Neural progenitor cell (in vitro differentiated cells): ENCODE measurements at regions not wholly inside any gene's neighbourhood (a gene's known extent, or its start where the extent isn't known, plus 50 kb on each side); places are given as distances from the start of the nearest gene placed in this dataset.
A peak's percentile ranks its signal among the peaks of the same experiment; 100 is the strongest.

Source experiments
- DNase-seq: peaks from one replicate; pipeline ENCODE4 v3.0.0-alpha.2; 2016; ENCODE audit warnings: low spot score
- H2AFZ ChIP-seq: fragments of 200-600 bp; sonication (generic); replicated peaks from 2 replicates; pipeline ENCODE4 v1.6.1; 2016; ENCODE audit warnings: antibody characterized with exemption
- H3F3A ChIP-seq: fragments of 200-600 bp; sonication (generic); 2 replicates; pipeline ENCODE4 v1.6.1; 2016; ENCODE audit warnings: antibody characterized with exemption, low read depth
- H3K27ac ChIP-seq: fragments of 200-600 bp; sonication (generic); 2 replicates; pipeline ENCODE4 v1.5.1; 2016; ENCODE audit warnings: mild to moderate bottlenecking
- H3K27me3 ChIP-seq: fragments of 200-600 bp; sonication (generic); 2 replicates; pipeline ENCODE4 v1.6.1; 2016; ENCODE audit warnings: mild to moderate bottlenecking, moderate library complexity
- H3K36me3 ChIP-seq: fragments of 200-600 bp; sonication (generic); 2 replicates; pipeline ENCODE4 v1.5.1; 2016
- H3K4me1 ChIP-seq: fragments of 200-600 bp; sonication (generic); 2 replicates; pipeline ENCODE4 v1.6.1; 2016; ENCODE audit warnings: mixed run types
- H3K4me2 ChIP-seq: fragments of 200-600 bp; sonication (generic); 2 replicates; pipeline ENCODE4 v1.6.1; 2016
- H3K4me3 ChIP-seq: fragments of 200-600 bp; sonication (generic); 2 replicates; pipeline ENCODE4 v1.5.1; 2016
- H3K79me2 ChIP-seq: fragments of 200-600 bp; sonication (generic); 2 replicates; pipeline ENCODE4 v1.6.1; 2016; ENCODE audit warnings: low read depth
- H3K9ac ChIP-seq: fragments of 200-600 bp; sonication (generic); 2 replicates; pipeline ENCODE4 v1.6.1; 2016
- H3K9me3 ChIP-seq: fragments of 200-600 bp; sonication (generic); 2 replicates; pipeline ENCODE4 v1.5.1; 2016; ENCODE audit warnings: low read depth
- H4K20me1 ChIP-seq: fragments of 200-600 bp; sonication (generic); 2 replicates; pipeline ENCODE4 v1.6.1; 2016; ENCODE audit warnings: low read depth
- H3K27ac Mint-ChIP-seq: 3 replicates; pipeline ENCODE4 v1.8.0; 2021; ENCODE audit warnings: mixed read lengths
- H3K27me3 Mint-ChIP-seq: 2 replicates; pipeline ENCODE4 v1.8.0; 2022; ENCODE audit warnings: low read depth, mild to moderate bottlenecking, inconsistent platforms, moderate library complexity, mixed read lengths; ENCODE audit not compliant: insufficient read depth
- H3K36me3 Mint-ChIP-seq: 3 replicates; pipeline ENCODE4 v1.8.0; 2021; ENCODE audit warnings: mixed read lengths
- H3K4me1 Mint-ChIP-seq: 3 replicates; pipeline ENCODE4 v1.8.0; 2021; ENCODE audit warnings: mixed read lengths
- H3K4me3 Mint-ChIP-seq: 3 replicates; pipeline ENCODE4 v1.8.0; 2021; ENCODE audit warnings: mild to moderate bottlenecking, moderate library complexity, mixed read lengths
- H3K9me3 Mint-ChIP-seq: 3 replicates; pipeline ENCODE4 v1.8.0; 2020; ENCODE audit warnings: mixed read lengths
- EZH2 ChIP-seq: fragments of 200-600 bp; sonication (generic); IDR thresholded peaks from 2 replicates; pipeline ENCODE4 v1.6.1; 2017; ENCODE audit warnings: antibody characterized with exemption, mild to moderate bottlenecking, moderate library complexity
- EZH2phosphoT487 ChIP-seq: fragments of 200-600 bp; sonication (generic); IDR thresholded peaks from 2 replicates; pipeline ENCODE4 v1.6.1; 2017; ENCODE audit warnings: antibody characterized with exemption
- TF ChIP-seq, protein P1 (sequence below): fragments of 200-600 bp; sonication (generic); IDR thresholded peaks from 2 replicates; pipeline ENCODE4 v1.5.1; 2017; ENCODE audit warnings: antibody characterized with exemption, mild to moderate bottlenecking

GRCh38 chr11:16474659-16475058 is 118.3 kb upstream of the SOX6 start:
- Mint-ChIP-seq H3K27ac (no peak overlapping the region), H3K27me3 (no peaks in the 10 kb centered on the region), H3K4me1 (peaks cover 18% of the 10 kb centered on the region), H3K9me3 (no peaks in the 10 kb centered on the region), H3K4me3 (no peak overlapping the region), H3K36me3 (peaks cover 9% of the 10 kb centered on the region)
- Histone ChIP-seq H3K27me3 (no peaks in the 10 kb centered on the region), H3K9ac (no peak overlapping the region), H3K36me3 (no peaks in the 10 kb centered on the region), H3K79me2 (no peaks in the 10 kb centered on the region), H3K4me2 (no peak overlapping the region), H3K4me1 (peaks cover 14% of the 10 kb centered on the region), H2AFZ (no peak overlapping the region), H3K9me3 (no peaks in the 10 kb centered on the region), H3F3A (no peaks in the 10 kb centered on the region), H3K4me3 (no peak overlapping the region), H4K20me1 (no peaks in the 10 kb centered on the region), H3K27ac (no peak overlapping the region)
- no peak for DNase-seq
- TF ChIP-seq EZH2 = no peak
- TF ChIP-seq, protein P1, sequence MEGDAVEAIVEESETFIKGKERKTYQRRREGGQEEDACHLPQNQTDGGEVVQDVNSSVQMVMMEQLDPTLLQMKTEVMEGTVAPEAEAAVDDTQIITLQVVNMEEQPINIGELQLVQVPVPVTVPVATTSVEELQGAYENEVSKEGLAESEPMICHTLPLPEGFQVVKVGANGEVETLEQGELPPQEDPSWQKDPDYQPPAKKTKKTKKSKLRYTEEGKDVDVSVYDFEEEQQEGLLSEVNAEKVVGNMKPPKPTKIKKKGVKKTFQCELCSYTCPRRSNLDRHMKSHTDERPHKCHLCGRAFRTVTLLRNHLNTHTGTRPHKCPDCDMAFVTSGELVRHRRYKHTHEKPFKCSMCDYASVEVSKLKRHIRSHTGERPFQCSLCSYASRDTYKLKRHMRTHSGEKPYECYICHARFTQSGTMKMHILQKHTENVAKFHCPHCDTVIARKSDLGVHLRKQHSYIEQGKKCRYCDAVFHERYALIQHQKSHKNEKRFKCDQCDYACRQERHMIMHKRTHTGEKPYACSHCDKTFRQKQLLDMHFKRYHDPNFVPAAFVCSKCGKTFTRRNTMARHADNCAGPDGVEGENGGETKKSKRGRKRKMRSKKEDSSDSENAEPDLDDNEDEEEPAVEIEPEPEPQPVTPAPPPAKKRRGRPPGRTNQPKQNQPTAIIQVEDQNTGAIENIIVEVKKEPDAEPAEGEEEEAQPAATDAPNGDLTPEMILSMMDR = no peak
- TF ChIP-seq EZH2phosphoT487 = no peak

DNA sequence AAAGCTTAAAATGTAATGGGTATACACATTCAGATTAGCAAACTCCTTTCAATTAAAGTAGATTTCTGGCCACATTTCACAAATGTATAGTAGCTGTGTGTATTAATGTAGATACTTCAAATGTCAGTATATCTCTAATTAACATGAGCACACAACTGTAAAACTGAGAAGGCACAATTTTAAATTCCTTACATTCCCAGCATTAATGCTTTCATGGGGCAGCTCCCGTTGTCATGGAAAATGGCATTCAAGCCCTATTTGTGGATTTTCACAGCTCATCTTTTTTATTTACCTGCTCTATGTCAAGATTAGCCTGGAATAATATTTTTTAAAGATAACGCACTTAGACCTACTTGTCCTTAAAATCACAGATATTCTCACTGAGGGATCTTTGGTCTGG is 113.6 kb upstream of the SOX6 start:
- peak overlapping the region; percentile 12 for H3K27ac Mint-ChIP-seq
- no peak for DNase-seq

DNA sequence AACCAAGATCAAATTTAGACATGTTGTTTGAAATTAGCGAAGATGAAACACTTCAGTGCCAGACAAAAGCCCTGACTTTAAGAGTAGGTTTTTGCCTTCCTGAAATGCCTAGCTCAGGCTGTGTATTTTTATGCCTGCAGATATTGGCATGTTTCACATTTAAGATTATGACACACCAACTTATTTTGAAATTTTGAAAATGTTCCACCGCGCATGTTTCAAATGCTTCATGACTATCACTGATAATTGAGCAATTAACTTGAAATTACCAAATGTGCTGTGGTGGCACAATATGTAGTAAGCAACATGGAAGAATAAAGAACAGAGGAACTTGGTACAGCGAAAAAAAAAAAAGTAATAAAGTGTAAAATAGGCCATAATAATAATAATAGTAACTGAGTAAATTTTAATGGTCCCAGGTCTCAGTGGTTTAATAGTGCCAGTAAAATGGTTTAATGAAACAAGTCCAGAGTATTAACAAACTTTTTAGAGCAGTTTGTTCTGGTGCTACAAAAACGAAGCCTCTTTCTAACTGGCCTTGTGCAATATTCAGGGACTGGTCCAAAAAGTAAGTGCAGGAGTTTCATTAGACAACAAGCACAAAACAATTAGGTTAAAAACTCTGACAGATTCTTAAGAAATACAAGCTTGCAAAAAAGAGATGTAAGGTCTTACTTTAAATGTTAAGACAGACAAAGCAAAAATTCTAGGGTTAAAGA is 112.5 kb upstream of the SOX6 start:
- Histone ChIP-seq H3F3A (no peaks in the 10 kb centered on the region), H3K36me3 (no peaks in the 10 kb centered on the region), H3K4me2 (no peak overlapping the region), H4K20me1 (no peaks in the 10 kb centered on the region), H3K4me1 (peaks cover 21% of the 10 kb centered on the region), H3K27ac (no peak overlapping the region), H2AFZ (no peak overlapping the region), H3K9me3 (no peaks in the 10 kb centered on the region), H3K79me2 (no peaks in the 10 kb centered on the region), H3K4me3 (no peak overlapping the region), H3K9ac (no peak overlapping the region), H3K27me3 (peaks cover 3% of the 10 kb centered on the region)
- no peak for TF ChIP-seq EZH2phosphoT487
- TF ChIP-seq EZH2 = no peak
- TF ChIP-seq, protein P1 = no peak
- H3K4me1 Mint-ChIP-seq = peaks cover 23% of the 10 kb centered on the region
- H3K4me3 Mint-ChIP-seq = no peak overlapping the region
- H3K27me3 Mint-ChIP-seq = no peaks in the 10 kb centered on the region
- H3K9me3 Mint-ChIP-seq = peaks cover 4% of the 10 kb centered on the region
- H3K36me3 Mint-ChIP-seq = peaks cover 4% of the 10 kb centered on the region
- DNase-seq = no peak
- H3K27ac Mint-ChIP-seq = no peak overlapping the region

More for the DNA sequence above, 113.6 kb upstream of the SOX6 start:
- peaks cover 10% of the 10 kb centered on the region for H3K36me3 Mint-ChIP-seq
- Histone ChIP-seq H3K36me3 (no peaks in the 10 kb centered on the region), H2AFZ (no peak overlapping the region), H3F3A (no peaks in the 10 kb centered on the region), H3K27ac (no peak overlapping the region), H3K9ac (no peak overlapping the region), H3K79me2 (no peaks in the 10 kb centered on the region), H3K4me1 (peaks cover 21% of the 10 kb centered on the region), H3K4me3 (no peak overlapping the region), H3K4me2 (no peak overlapping the region), H4K20me1 (no peaks in the 10 kb centered on the region), H3K9me3 (no peaks in the 10 kb centered on the region), H3K27me3 (no peaks in the 10 kb centered on the region)
- TF ChIP-seq, protein P1 = no peak
- TF ChIP-seq EZH2phosphoT487 (no peak), EZH2 (no peak)
- peaks cover 4% of the 10 kb centered on the region for H3K9me3 Mint-ChIP-seq
- H3K4me1 Mint-ChIP-seq = peaks cover 23% of the 10 kb centered on the region
- H3K27me3 Mint-ChIP-seq = no peaks in the 10 kb centered on the region
- no peak overlapping the region for H3K4me3 Mint-ChIP-seq
